ENCODE measurements at regions not wholly inside any gene's neighbourhood (a gene's known extent, or its start where the extent isn't known, plus 50 kb on each side); places are given as distances from the start of the nearest gene placed in this dataset.

DNA sequence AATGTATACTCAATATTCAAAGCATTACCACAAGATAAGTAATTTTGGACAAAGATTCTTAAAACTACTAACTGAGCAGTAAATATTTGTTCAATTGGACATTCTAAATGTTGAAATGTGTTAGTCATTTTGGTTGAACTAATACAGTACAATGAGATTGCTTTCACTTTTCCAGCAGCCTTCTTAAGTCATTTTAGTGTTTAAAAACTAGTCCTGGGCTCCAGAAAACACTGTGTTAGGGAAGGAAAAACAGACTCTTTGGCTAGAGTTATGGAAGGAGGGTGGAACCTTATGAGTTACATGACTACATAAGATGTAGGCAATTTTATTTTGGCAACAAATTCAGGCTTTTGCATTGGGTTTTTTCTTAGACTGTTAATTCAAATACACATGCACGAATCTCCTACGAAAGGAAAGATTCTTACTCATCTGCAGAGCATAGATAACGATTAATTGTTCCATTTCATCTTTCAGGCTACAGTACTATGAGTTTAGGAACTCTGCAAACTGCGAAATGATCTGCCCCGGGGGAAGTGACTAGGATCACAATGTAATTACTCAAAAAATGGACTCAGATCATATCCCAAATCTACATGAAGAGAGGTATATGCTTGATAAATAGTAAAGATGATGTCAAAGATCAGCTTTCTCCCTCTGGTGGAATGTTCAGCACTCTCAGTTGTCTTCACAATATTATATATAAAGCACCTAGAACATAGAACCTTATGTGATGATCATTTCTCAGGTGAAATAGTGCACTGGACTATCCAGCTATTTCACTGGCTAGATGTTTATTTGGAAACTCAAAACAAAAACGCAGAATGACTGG, 492.8 kb upstream of the MDFIC2 start:
- H3K27me3 Mint-ChIP-seq (ENCODE audit: low read depth in 3 of 3) = peaks cover 0 to 2% (median 1%) of the 10 kb centered on the region in 3 donors
- H3K4me3 ChIP-seq (replicated peaks in 1 of 3; ENCODE audit: low read depth in 2 of 3, low read length in 3 of 3) = no peak overlapping the region
- intact Hi-C loops (cut with micrococcal nuclease) = no loop called here
- H3K9me3 ChIP-seq (replicated peaks in 1 of 2; ENCODE audit: control insufficient read depth in 1 of 2, insufficient read depth in 1 of 2, low read length in 2 of 2) = no peaks in the 10 kb centered on the region
- no peak for TF ChIP-seq CTCF (IDR thresholded peaks at IDR 0.05)
- no peaks in the 10 kb centered on the region for H3K27me3 ChIP-seq (ENCODE audit: control insufficient read depth in 2 of 2, insufficient read depth in 2 of 2, low read length in 2 of 2)
- H3K27ac ChIP-seq (ENCODE audit: low read depth in 1 of 2, low read length in 2 of 2) = no peak overlapping the region
- H3K4me2 ChIP-seq (replicated peaks; ENCODE audit: extremely low read depth, low read length, poor library complexity, severe bottlenecking) = no peak overlapping the region
- no peaks in the 10 kb centered on the region for H3K36me3 Mint-ChIP-seq
- H3K4me3 Mint-ChIP-seq = no peak overlapping the region
- H3K79me2 ChIP-seq (ENCODE audit: insufficient read depth, low read length) = no peaks in the 10 kb centered on the region
- no peaks in the 10 kb centered on the region for H3K4me1 Mint-ChIP-seq
- no peaks in the 10 kb centered on the region for H3K4me1 ChIP-seq (ENCODE audit: control insufficient read depth in 1 of 2, insufficient read depth in 2 of 2, low read length in 2 of 2)
- no peak overlapping the region for H3K9ac ChIP-seq (ENCODE audit: insufficient read depth, low read length, poor library complexity, severe bottlenecking)
- DNase-seq = no peak
- H3K27ac Mint-ChIP-seq = no peak overlapping the region
- H3K36me3 ChIP-seq (replicated peaks in 1 of 2; ENCODE audit: control insufficient read depth in 1 of 2, insufficient read depth in 2 of 2, low read length in 2 of 2) = no peaks in the 10 kb centered on the region
- no peak overlapping the region for H2AFZ ChIP-seq (ENCODE audit: insufficient read depth, low read depth, low read length, poor library complexity, severe bottlenecking)
- H4K20me1 ChIP-seq (ENCODE audit: insufficient read depth, low read length) = no peaks in the 10 kb centered on the region
- peaks cover 0 to 3% (median 2%) of the 10 kb centered on the region in 7 donors for H3K9me3 Mint-ChIP-seq
- WGBS (ENCODE audit: insufficient coverage) = 96% methylated on average over 3 of the region's 6 CpGs

DNA sequence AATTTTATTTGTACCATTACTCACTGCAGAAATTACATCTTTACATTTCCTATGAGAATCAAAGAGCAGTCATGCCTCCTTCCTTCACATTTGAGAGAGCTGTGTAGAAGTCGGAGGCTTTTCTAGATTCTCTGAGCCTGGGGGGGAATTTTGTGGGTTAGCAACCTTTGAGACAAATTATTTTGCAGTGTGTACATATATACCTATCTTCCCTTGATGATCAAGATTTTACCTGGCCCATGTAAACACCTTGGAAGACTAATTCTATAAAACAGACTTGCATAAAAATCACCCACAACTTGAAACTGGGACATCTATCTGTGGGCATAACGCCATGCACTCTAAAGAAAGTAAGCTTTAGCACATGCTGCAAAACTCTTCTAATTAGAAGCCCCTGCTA, 491.5 kb upstream of the MDFIC2 start:
- H3K27me3 Mint-ChIP-seq (ENCODE audit: low read depth in 3 of 3) = peaks cover 0 to 2% (median 1%) of the 10 kb centered on the region in 3 donors
- WGBS (ENCODE audit: insufficient coverage) = 75% methylated on average over 1 of the region's 2 CpGs

More for the DNA sequence above, 491.5 kb upstream of the MDFIC2 start:
- no peaks in the 10 kb centered on the region for H3K4me1 Mint-ChIP-seq
- Histone ChIP-seq H3K27ac (ENCODE audit: low read depth in 1 of 2, low read length in 2 of 2) (no peak overlapping the region), H3K79me2 (ENCODE audit: insufficient read depth, low read length) (no peaks in the 10 kb centered on the region), H3K36me3 (replicated peaks in 1 of 2; ENCODE audit: control insufficient read depth in 1 of 2, insufficient read depth in 2 of 2, low read length in 2 of 2) (no peaks in the 10 kb centered on the region), H3K27me3 (ENCODE audit: control insufficient read depth in 2 of 2, insufficient read depth in 2 of 2, low read length in 2 of 2) (no peaks in the 10 kb centered on the region), H3K4me2 (replicated peaks; ENCODE audit: extremely low read depth, low read length, poor library complexity, severe bottlenecking) (no peak overlapping the region), H4K20me1 (ENCODE audit: insufficient read depth, low read length) (no peaks in the 10 kb centered on the region), H3K4me3 (replicated peaks in 1 of 3; ENCODE audit: low read depth in 2 of 3, low read length in 3 of 3) (no peak overlapping the region), H3K9ac (ENCODE audit: insufficient read depth, low read length, poor library complexity, severe bottlenecking) (no peak overlapping the region), H3K4me1 (ENCODE audit: control insufficient read depth in 1 of 2, insufficient read depth in 2 of 2, low read length in 2 of 2) (no peaks in the 10 kb centered on the region), H3K9me3 (replicated peaks in 1 of 2; ENCODE audit: control insufficient read depth in 1 of 2, insufficient read depth in 1 of 2, low read length in 2 of 2) (no peaks in the 10 kb centered on the region), H2AFZ (ENCODE audit: insufficient read depth, low read depth, low read length, poor library complexity, severe bottlenecking) (no peak overlapping the region)
- TF ChIP-seq CTCF (IDR thresholded peaks at IDR 0.05) = no peak
- H3K4me3 Mint-ChIP-seq = no peak overlapping the region
- H3K27ac Mint-ChIP-seq = no peak overlapping the region
- peaks cover 0 to 3% (median 2%) of the 10 kb centered on the region in 7 donors for H3K9me3 Mint-ChIP-seq
- no peaks in the 10 kb centered on the region for H3K36me3 Mint-ChIP-seq
- no peak for DNase-seq
- intact Hi-C loops (cut with micrococcal nuclease) = no loop called here
